ENCODE measurements at regions not wholly inside any gene's neighbourhood (a gene's known extent, or its start where the extent isn't known, plus 50 kb on each side); places are given as distances from the start of the nearest gene placed in this dataset.

DNA sequence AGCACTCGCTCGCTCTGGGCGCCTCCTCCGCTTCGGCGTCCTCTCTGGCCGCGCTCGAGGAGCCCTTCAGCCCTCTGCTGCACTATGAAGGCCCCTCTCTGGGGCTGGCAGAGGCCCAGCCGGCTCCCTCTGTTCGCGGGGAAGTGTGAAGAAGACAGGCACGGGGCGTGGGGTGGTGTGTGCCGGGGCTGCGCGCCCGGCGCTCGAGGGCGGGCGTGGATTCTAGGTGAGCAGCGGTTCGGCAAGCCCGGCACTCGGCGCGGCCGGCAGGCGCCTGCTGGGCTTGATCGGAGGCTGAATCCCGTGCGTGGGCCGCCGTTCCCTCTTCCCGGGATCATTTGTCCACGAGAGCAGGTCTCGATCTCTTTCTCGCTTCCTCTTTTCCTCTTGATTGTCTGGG lies 153.0 kb downstream of the SLC35B3 start:
- H3K4me3 Mint-ChIP-seq (ENCODE audit: unreplicated experiment): no peak overlapping the region
- Histone ChIP-seq H3K79me2 (ENCODE audit: insufficient read depth, low read length) (no peaks in the 10 kb centered on the region), H3K4me1 (ENCODE audit: insufficient read depth, low read length) (no peaks in the 10 kb centered on the region), H4K20me1 (ENCODE audit: insufficient read depth, low read length) (no peaks in the 10 kb centered on the region), H3K4me3 (ENCODE audit: insufficient read depth, low read depth, low read length) (no peak overlapping the region), H3K27ac (ENCODE audit: low read depth, low read length) (no peak overlapping the region), H3K9me3 (ENCODE audit: insufficient read depth, low read depth, low read length) (peaks cover 3% of the 10 kb centered on the region), H3K9ac (ENCODE audit: low read length) (no peak overlapping the region), H3K4me2 (ENCODE audit: low read length) (no peak overlapping the region), H3K36me3 (ENCODE audit: insufficient read depth, low read length) (no peaks in the 10 kb centered on the region), H2AFZ (ENCODE audit: low read depth, low read length) (no peak overlapping the region), H3K27me3 (ENCODE audit: insufficient read depth, low read length) (no peaks in the 10 kb centered on the region)
- no peak overlapping the region for H3K27ac Mint-ChIP-seq (ENCODE audit: unreplicated experiment)
- peaks cover 2% of the 10 kb centered on the region for H3K9me3 Mint-ChIP-seq (ENCODE audit: unreplicated experiment)
- no peak for DNase-seq (ENCODE audit: low read depth)
- no peak for FAIRE-seq
- H3K36me3 Mint-ChIP-seq (ENCODE audit: low read depth, unreplicated experiment): no peaks in the 10 kb centered on the region
- no peaks in the 10 kb centered on the region for H3K4me1 Mint-ChIP-seq (ENCODE audit: low read depth, unreplicated experiment)
- no peak for TF ChIP-seq EZH2 (IDR thresholded peaks at IDR 0.05; ENCODE audit: insufficient read depth, low read length)
- TF ChIP-seq, protein P1, sequence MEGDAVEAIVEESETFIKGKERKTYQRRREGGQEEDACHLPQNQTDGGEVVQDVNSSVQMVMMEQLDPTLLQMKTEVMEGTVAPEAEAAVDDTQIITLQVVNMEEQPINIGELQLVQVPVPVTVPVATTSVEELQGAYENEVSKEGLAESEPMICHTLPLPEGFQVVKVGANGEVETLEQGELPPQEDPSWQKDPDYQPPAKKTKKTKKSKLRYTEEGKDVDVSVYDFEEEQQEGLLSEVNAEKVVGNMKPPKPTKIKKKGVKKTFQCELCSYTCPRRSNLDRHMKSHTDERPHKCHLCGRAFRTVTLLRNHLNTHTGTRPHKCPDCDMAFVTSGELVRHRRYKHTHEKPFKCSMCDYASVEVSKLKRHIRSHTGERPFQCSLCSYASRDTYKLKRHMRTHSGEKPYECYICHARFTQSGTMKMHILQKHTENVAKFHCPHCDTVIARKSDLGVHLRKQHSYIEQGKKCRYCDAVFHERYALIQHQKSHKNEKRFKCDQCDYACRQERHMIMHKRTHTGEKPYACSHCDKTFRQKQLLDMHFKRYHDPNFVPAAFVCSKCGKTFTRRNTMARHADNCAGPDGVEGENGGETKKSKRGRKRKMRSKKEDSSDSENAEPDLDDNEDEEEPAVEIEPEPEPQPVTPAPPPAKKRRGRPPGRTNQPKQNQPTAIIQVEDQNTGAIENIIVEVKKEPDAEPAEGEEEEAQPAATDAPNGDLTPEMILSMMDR (IDR thresholded peaks at IDR 0.05; ENCODE audit: insufficient read depth, low read depth, low read length): no peak
- H3K27me3 Mint-ChIP-seq (ENCODE audit: low read depth, unreplicated experiment): no peaks in the 10 kb centered on the region

DNA sequence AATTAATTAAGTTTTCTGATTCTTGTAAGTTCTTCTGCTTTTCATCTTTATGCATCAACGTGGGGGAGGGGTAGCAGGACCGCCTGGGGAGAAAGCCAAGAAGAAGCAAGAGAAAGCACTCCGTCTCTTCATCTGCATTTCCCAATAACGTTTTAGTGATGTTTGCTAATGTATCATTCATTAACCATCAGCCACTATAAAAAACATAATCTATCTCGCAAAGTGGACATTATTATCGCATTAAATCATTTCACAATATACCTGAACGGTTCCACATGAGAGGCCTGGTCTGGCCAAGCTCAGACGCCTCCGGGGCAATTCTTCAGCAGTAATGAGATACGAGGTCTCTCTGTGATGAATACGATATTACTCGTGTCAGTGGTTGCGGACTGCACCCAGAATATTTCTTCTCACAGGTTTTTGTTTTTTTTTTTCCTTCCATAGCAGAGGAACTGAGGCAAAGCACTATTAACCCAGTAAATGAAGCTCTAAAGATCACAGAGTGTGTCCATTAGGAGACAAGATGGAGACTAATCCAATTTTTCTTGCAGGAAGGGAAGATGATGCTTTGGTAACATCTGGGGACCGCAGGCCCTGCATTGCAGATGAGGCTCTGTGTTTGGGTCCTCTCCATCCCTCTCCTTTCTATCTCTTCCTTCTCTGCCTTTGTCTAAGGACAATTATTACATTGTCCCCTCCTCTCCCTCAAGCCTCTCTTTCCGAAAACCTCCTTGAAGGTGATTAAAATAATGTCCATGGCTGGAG lies 156.1 kb downstream of the SLC35B3 start:
- no peaks in the 10 kb centered on the region for H3K36me3 ChIP-seq (ENCODE audit: insufficient read depth, low read length)
- DNase-seq (ENCODE audit: low read depth) (no peak), FAIRE-seq (no peak)
- no peaks in the 10 kb centered on the region for H3K4me1 ChIP-seq (ENCODE audit: insufficient read depth, low read length)
- no peak overlapping the region for H3K9ac ChIP-seq (ENCODE audit: low read length)
- Mint-ChIP-seq H3K27ac (ENCODE audit: unreplicated experiment) (no peak overlapping the region), H3K36me3 (ENCODE audit: low read depth, unreplicated experiment) (no peaks in the 10 kb centered on the region), H3K4me3 (ENCODE audit: unreplicated experiment) (no peak overlapping the region), H3K27me3 (ENCODE audit: low read depth, unreplicated experiment) (no peaks in the 10 kb centered on the region), H3K4me1 (ENCODE audit: low read depth, unreplicated experiment) (no peaks in the 10 kb centered on the region), H3K9me3 (ENCODE audit: unreplicated experiment) (peaks cover 2% of the 10 kb centered on the region)
- H3K4me3 ChIP-seq (ENCODE audit: insufficient read depth, low read depth, low read length): no peak overlapping the region
- H3K9me3 ChIP-seq (ENCODE audit: insufficient read depth, low read depth, low read length): peaks cover 3% of the 10 kb centered on the region
- no peak overlapping the region for H2AFZ ChIP-seq (ENCODE audit: low read depth, low read length)
- H3K27me3 ChIP-seq (ENCODE audit: insufficient read depth, low read length): no peaks in the 10 kb centered on the region
- no peaks in the 10 kb centered on the region for H3K79me2 ChIP-seq (ENCODE audit: insufficient read depth, low read length)
- no peak for TF ChIP-seq EZH2 (IDR thresholded peaks at IDR 0.05; ENCODE audit: insufficient read depth, low read length)
- TF ChIP-seq, protein P1 (IDR thresholded peaks at IDR 0.05; ENCODE audit: insufficient read depth, low read depth, low read length): no peak
- no peaks in the 10 kb centered on the region for H4K20me1 ChIP-seq (ENCODE audit: insufficient read depth, low read length)
- H3K27ac ChIP-seq (ENCODE audit: low read depth, low read length): no peak overlapping the region
- no peak overlapping the region for H3K4me2 ChIP-seq (ENCODE audit: low read length)

DNA sequence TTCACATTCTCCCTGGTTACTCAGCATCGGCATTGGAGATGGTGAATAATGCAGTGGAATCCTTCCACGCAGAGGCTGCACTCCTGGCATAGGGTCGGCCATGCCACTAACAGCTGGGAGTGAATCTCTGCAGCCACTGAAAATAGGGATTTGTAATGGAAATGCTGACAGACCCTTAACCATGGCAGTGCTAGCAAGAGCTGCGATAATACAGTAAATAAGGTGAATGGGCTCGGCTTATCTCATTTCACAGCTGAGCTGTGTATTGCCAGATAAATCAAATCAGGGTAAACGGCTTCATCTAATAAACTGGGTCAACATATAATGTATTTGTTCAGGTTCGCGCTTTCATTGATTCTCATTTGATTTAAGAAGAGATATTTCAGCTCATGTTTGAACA lies 156.8 kb downstream of the SLC35B3 start:
- no peak overlapping the region for H2AFZ ChIP-seq (ENCODE audit: low read depth, low read length)
- no peak for DNase-seq (ENCODE audit: low read depth)
- H3K4me2 ChIP-seq (ENCODE audit: low read length): no peak overlapping the region
- peaks cover 2% of the 10 kb centered on the region for H3K9me3 Mint-ChIP-seq (ENCODE audit: unreplicated experiment)
- no peak for TF ChIP-seq EZH2 (IDR thresholded peaks at IDR 0.05; ENCODE audit: insufficient read depth, low read length)
- TF ChIP-seq, protein P1 (IDR thresholded peaks at IDR 0.05; ENCODE audit: insufficient read depth, low read depth, low read length): no peak
- H3K4me3 Mint-ChIP-seq (ENCODE audit: unreplicated experiment): no peak overlapping the region
- H3K4me1 Mint-ChIP-seq (ENCODE audit: low read depth, unreplicated experiment): no peaks in the 10 kb centered on the region
- no peaks in the 10 kb centered on the region for H4K20me1 ChIP-seq (ENCODE audit: insufficient read depth, low read length)
- H3K79me2 ChIP-seq (ENCODE audit: insufficient read depth, low read length): no peaks in the 10 kb centered on the region
- no peaks in the 10 kb centered on the region for H3K27me3 ChIP-seq (ENCODE audit: insufficient read depth, low read length)
- H3K4me3 ChIP-seq (ENCODE audit: insufficient read depth, low read depth, low read length): no peak overlapping the region
- H3K9me3 ChIP-seq (ENCODE audit: insufficient read depth, low read depth, low read length): peaks cover 3% of the 10 kb centered on the region
- no peaks in the 10 kb centered on the region for H3K36me3 ChIP-seq (ENCODE audit: insufficient read depth, low read length)
- H3K36me3 Mint-ChIP-seq (ENCODE audit: low read depth, unreplicated experiment): no peaks in the 10 kb centered on the region
- no peak for FAIRE-seq
- H3K27ac Mint-ChIP-seq (ENCODE audit: unreplicated experiment): no peak overlapping the region
- no peak overlapping the region for H3K27ac ChIP-seq (ENCODE audit: low read depth, low read length)
- H3K27me3 Mint-ChIP-seq (ENCODE audit: low read depth, unreplicated experiment): no peaks in the 10 kb centered on the region
- no peaks in the 10 kb centered on the region for H3K4me1 ChIP-seq (ENCODE audit: insufficient read depth, low read length)
- no peak overlapping the region for H3K9ac ChIP-seq (ENCODE audit: low read length)

Data from astrocyte (in vitro differentiated cells and primary cell).